ENCODE measurements at regions not wholly inside any gene's neighbourhood (a gene's known extent, or its start where the extent isn't known, plus 50 kb on each side); places are given as distances from the start of the nearest gene placed in this dataset.

GRCh38 chr3:44080474-44081072, 161.1 kb upstream of the TOPAZ1 start:
- Histone ChIP-seq H4K20me1 (ENCODE audit: insufficient read depth, low read length) (no peaks in the 10 kb centered on the region), H3K27me3 (ENCODE audit: insufficient read depth, low read length) (no peaks in the 10 kb centered on the region), H3K36me3 (ENCODE audit: insufficient read depth, low read length) (no peaks in the 10 kb centered on the region), H3K27ac (ENCODE audit: low read depth, low read length) (no peak overlapping the region), H3K4me1 (ENCODE audit: insufficient read depth, low read length) (no peaks in the 10 kb centered on the region), H3K9me3 (ENCODE audit: low read depth, low read length) (no peaks in the 10 kb centered on the region), H3K4me3 (ENCODE audit: insufficient read depth, low read length) (no peak overlapping the region), H3K4me2 (ENCODE audit: insufficient read depth, low read length) (no peak overlapping the region), H2AFZ (ENCODE audit: low read length) (no peak overlapping the region), H3K79me2 (ENCODE audit: insufficient read depth, low read length) (peaks cover 5% of the 10 kb centered on the region)
- DNase-seq (ENCODE audit: insufficient read length, low spot score, missing footprints): no peak
- TF ChIP-seq CTCF (IDR thresholded peaks at IDR 0.05; ENCODE audit: extremely low read depth, low read depth, low read length): no peak

GRCh38 chr3:44090036-44090435, 151.7 kb upstream of the TOPAZ1 start:
- peaks cover 14% of the 10 kb centered on the region for H3K79me2 ChIP-seq (ENCODE audit: insufficient read depth, low read length)

GRCh38 chr3:44092497-44092896, 149.2 kb upstream of the TOPAZ1 start:
- Histone ChIP-seq H2AFZ (ENCODE audit: low read length) (no peak overlapping the region), H4K20me1 (ENCODE audit: insufficient read depth, low read length) (no peaks in the 10 kb centered on the region), H3K4me3 (ENCODE audit: insufficient read depth, low read length) (no peak overlapping the region), H3K4me1 (ENCODE audit: insufficient read depth, low read length) (no peaks in the 10 kb centered on the region), H3K36me3 (ENCODE audit: insufficient read depth, low read length) (no peaks in the 10 kb centered on the region), H3K27ac (ENCODE audit: low read depth, low read length) (no peak overlapping the region), H3K9me3 (ENCODE audit: low read depth, low read length) (no peaks in the 10 kb centered on the region), H3K79me2 (ENCODE audit: insufficient read depth, low read length) (peaks cover 10% of the 10 kb centered on the region), H3K4me2 (ENCODE audit: insufficient read depth, low read length) (no peak overlapping the region), H3K27me3 (ENCODE audit: insufficient read depth, low read length) (no peaks in the 10 kb centered on the region)
- DNase-seq (ENCODE audit: insufficient read length, low spot score, missing footprints): no peak
- TF ChIP-seq CTCF (IDR thresholded peaks at IDR 0.05; ENCODE audit: extremely low read depth, low read depth, low read length): no peak

More at GRCh38 chr3:44090036-44090435, 151.7 kb upstream of the TOPAZ1 start:
- Histone ChIP-seq H3K9me3 (ENCODE audit: low read depth, low read length) (no peaks in the 10 kb centered on the region), H3K27ac (ENCODE audit: low read depth, low read length) (no peak overlapping the region), H4K20me1 (ENCODE audit: insufficient read depth, low read length) (no peaks in the 10 kb centered on the region), H3K4me3 (ENCODE audit: insufficient read depth, low read length) (no peak overlapping the region), H3K27me3 (ENCODE audit: insufficient read depth, low read length) (no peaks in the 10 kb centered on the region), H3K4me1 (ENCODE audit: insufficient read depth, low read length) (no peaks in the 10 kb centered on the region), H3K4me2 (ENCODE audit: insufficient read depth, low read length) (no peak overlapping the region), H2AFZ (ENCODE audit: low read length) (no peak overlapping the region), H3K36me3 (ENCODE audit: insufficient read depth, low read length) (no peaks in the 10 kb centered on the region)
- no peak for DNase-seq (ENCODE audit: insufficient read length, low spot score, missing footprints)
- no peak for TF ChIP-seq CTCF (IDR thresholded peaks at IDR 0.05; ENCODE audit: extremely low read depth, low read depth, low read length)

GRCh38 chr3:44093531-44093930, 148.2 kb upstream of the TOPAZ1 start:
- Histone ChIP-seq H3K27me3 (ENCODE audit: insufficient read depth, low read length) (no peaks in the 10 kb centered on the region), H3K79me2 (ENCODE audit: insufficient read depth, low read length) (peaks cover 10% of the 10 kb centered on the region), H3K4me2 (ENCODE audit: insufficient read depth, low read length) (no peak overlapping the region), H3K36me3 (ENCODE audit: insufficient read depth, low read length) (no peaks in the 10 kb centered on the region), H3K27ac (ENCODE audit: low read depth, low read length) (no peak overlapping the region), H4K20me1 (ENCODE audit: insufficient read depth, low read length) (no peaks in the 10 kb centered on the region), H3K4me3 (ENCODE audit: insufficient read depth, low read length) (no peak overlapping the region), H2AFZ (ENCODE audit: low read length) (no peak overlapping the region), H3K9me3 (ENCODE audit: low read depth, low read length) (no peaks in the 10 kb centered on the region), H3K4me1 (ENCODE audit: insufficient read depth, low read length) (no peaks in the 10 kb centered on the region)
- TF ChIP-seq CTCF (IDR thresholded peaks at IDR 0.05; ENCODE audit: extremely low read depth, low read depth, low read length): no peak
- DNase-seq (ENCODE audit: insufficient read length, low spot score, missing footprints): no peak

Measured in osteoblast (primary cell).